ENCODE measurements at regions not wholly inside any gene's neighbourhood (a gene's known extent, or its start where the extent isn't known, plus 50 kb on each side); places are given as distances from the start of the nearest gene placed in this dataset.

DNA sequence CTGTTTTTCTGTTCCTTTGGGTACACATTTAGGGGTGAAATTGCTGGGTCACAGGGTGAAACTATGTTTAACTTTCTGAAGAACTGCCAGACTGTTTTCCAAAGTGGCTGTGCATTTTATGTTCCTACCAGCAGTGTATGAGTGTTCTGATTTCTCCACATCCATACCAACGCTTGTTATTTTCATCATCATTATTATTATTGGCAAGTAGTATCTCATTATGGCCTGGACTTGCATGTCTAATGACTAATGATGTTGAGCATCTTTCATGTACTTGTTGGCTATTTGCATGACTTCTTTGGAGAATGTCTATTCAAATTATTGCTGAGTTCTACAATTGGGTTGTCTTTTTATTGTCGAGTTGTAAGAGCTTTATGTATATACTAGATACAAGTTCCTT lies 321.8 kb upstream of the HTR2A start:
- Mint-ChIP-seq H3K27me3 (ENCODE audit: low read depth) (no peaks in the 10 kb centered on the region), H3K27ac (no peak overlapping the region), H3K36me3 (ENCODE audit: insufficient read depth in 1 of 3, low read depth in 3 of 3) (no peaks in the 10 kb centered on the region), H3K4me1 (peaks cover 0 to 8% of the 10 kb centered on the region in 2 experiments; a peak in 3 of 4 replicates), H3K4me3 (no peak overlapping the region), H3K9me3 (no peaks in the 10 kb centered on the region; a peak in 1 of 5 replicates)
- Histone ChIP-seq H3K56ac (ENCODE audit: insufficient read length, low read depth, low read length) (no peak overlapping the region), H2BK12ac (ENCODE audit: insufficient read length, low read depth, low read length) (no peak overlapping the region), H4K8ac (replicated peaks; ENCODE audit: insufficient read length, low read depth, low read length) (no peak overlapping the region), H2AK5ac (ENCODE audit: insufficient read length, low read length) (no peak overlapping the region), H3K14ac (ENCODE audit: insufficient read depth, low read length) (no peak overlapping the region), H3K4me1 (ENCODE audit: insufficient read depth, low read length) (no peaks in the 10 kb centered on the region), H3K79me2 (ENCODE audit: insufficient read depth, low read length) (no peaks in the 10 kb centered on the region), H2AFZ (ENCODE audit: low read length) (no peak overlapping the region), H3K27ac (ENCODE audit: insufficient read length, low read depth, low read length) (no peak overlapping the region), H3K79me1 (ENCODE audit: insufficient read depth, low read depth, low read length, poor library complexity, severe bottlenecking) (no peaks in the 10 kb centered on the region), H2BK120ac (ENCODE audit: low read depth, low read length, poor library complexity, severe bottlenecking) (no peak overlapping the region), H3K18ac (ENCODE audit: insufficient read length, low read depth, low read length) (no peak overlapping the region), H3K23me2 (ENCODE audit: insufficient read length, low read depth, low read length, poor library complexity, severe bottlenecking) (no peaks in the 10 kb centered on the region), H3K4me2 (ENCODE audit: insufficient read depth, insufficient read length, low read length) (no peak overlapping the region), H4K5ac (ENCODE audit: insufficient read length, low read depth, low read length) (no peak overlapping the region), H3K27me3 (ENCODE audit: insufficient read depth, low read length) (no peaks in the 10 kb centered on the region), H2BK20ac (ENCODE audit: low read depth, low read length, poor library complexity, severe bottlenecking) (no peak overlapping the region), H3K9me3 (ENCODE audit: control insufficient read depth, low read depth, low read length) (no peaks in the 10 kb centered on the region), H3K4ac (ENCODE audit: low read depth, low read length) (no peak overlapping the region), H4K91ac (ENCODE audit: insufficient read length, low read depth, low read length) (no peak overlapping the region), H3K9ac (ENCODE audit: extremely low read depth, insufficient read length, low read length) (no peak overlapping the region), H3T11ph (ENCODE audit: low read length) (no peak overlapping the region), H4K20me1 (ENCODE audit: control insufficient read depth, insufficient read depth, insufficient read length) (no peaks in the 10 kb centered on the region), H3K23ac (ENCODE audit: insufficient read length, low read depth, low read length) (no peak overlapping the region), H2BK15ac (ENCODE audit: low read depth, low read length) (no peak overlapping the region), H2BK5ac (ENCODE audit: insufficient read length, low read length) (no peak overlapping the region)
- TF ChIP-seq, protein P1, sequence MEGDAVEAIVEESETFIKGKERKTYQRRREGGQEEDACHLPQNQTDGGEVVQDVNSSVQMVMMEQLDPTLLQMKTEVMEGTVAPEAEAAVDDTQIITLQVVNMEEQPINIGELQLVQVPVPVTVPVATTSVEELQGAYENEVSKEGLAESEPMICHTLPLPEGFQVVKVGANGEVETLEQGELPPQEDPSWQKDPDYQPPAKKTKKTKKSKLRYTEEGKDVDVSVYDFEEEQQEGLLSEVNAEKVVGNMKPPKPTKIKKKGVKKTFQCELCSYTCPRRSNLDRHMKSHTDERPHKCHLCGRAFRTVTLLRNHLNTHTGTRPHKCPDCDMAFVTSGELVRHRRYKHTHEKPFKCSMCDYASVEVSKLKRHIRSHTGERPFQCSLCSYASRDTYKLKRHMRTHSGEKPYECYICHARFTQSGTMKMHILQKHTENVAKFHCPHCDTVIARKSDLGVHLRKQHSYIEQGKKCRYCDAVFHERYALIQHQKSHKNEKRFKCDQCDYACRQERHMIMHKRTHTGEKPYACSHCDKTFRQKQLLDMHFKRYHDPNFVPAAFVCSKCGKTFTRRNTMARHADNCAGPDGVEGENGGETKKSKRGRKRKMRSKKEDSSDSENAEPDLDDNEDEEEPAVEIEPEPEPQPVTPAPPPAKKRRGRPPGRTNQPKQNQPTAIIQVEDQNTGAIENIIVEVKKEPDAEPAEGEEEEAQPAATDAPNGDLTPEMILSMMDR (conservative IDR thresholded peaks at IDR 0.05), result no peak
- no CpG with 5 or more reads among the region's 2 CpGs for WGBS (ENCODE audit: extremely low coverage, insufficient read length, low lambda C conversion rate)
- DNase-seq, result no peak

All from H9 (cell line).